Activated naive CD8-positive, alpha-beta T cell treated with anti-CD3 and anti-CD28 coated beads, Interleukin-2, amount 50 U/mL, for 24 hours (primary cell): ENCODE measurements at regions not wholly inside any gene's neighbourhood (a gene's known extent, or its start where the extent isn't known, plus 50 kb on each side); places are given as distances from the start of the nearest gene placed in this dataset.
A peak's percentile ranks its signal among the peaks of the same experiment; 100 is the strongest.
"Not testable (repeated sequence)": the region's sequence is repeated elsewhere in the genome, so short reads cannot be mapped to it uniquely, and the experiment has no call there.

Experiments
- ATAC-seq: fragments of 150-1000 bp; cut with Tn5 transposase; one replicate; pipeline ENCODE4 v1.10.0; 2021
- DNase-seq: peaks from one replicate; pipeline ENCODE4 v3.0.0; 2021
- H3K27ac Mint-ChIP-seq: one replicate; pipeline ENCODE4 v1.8.0; 2021; ENCODE audit warnings: mild to moderate bottlenecking, mixed read lengths
- H3K27me3 Mint-ChIP-seq: one replicate; pipeline ENCODE4 v1.8.0; 2021; ENCODE audit warnings: mixed read lengths
- H3K36me3 Mint-ChIP-seq: one replicate; pipeline ENCODE4 v1.8.0; 2021; ENCODE audit warnings: low read depth, mixed read lengths
- H3K4me1 Mint-ChIP-seq: one replicate; pipeline ENCODE4 v1.8.0; 2021; ENCODE audit warnings: mixed read lengths
- H3K4me3 Mint-ChIP-seq: one replicate; pipeline ENCODE4 v1.8.0; 2021; ENCODE audit warnings: mild to moderate bottlenecking, moderate library complexity, mixed read lengths
- H3K9me3 Mint-ChIP-seq: one replicate; pipeline ENCODE4 v1.8.0; 2021; ENCODE audit warnings: mixed read lengths

DNA sequence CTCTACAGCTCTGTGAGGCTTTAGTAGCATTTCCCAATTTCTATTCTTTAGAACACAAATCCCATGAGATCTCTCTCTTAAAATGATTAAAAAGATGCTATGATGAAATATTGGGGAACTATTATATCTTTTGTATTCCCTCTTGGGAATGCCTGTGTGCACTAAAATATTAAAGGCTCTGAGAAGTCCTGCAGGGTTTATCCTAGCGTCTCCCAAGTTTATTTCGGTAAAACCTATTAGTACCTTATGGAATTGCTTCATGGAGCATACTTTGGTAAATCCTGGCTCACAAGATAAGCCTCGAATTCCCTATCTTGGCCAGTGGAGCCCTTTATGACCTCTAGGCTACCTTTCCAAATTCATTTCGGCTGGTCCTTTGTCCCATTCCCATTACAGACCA is 306.8 kb downstream of the VRK1 start:
- no peak for DNase-seq
- Mint-ChIP-seq H3K4me1 (no peaks in the 10 kb centered on the region), H3K4me3 (no peak overlapping the region), H3K27me3 (peaks cover 6% of the 10 kb centered on the region), H3K36me3 (no peaks in the 10 kb centered on the region), H3K27ac (no peak overlapping the region), H3K9me3 (peaks cover 3% of the 10 kb centered on the region)
- no peak for ATAC-seq

DNA sequence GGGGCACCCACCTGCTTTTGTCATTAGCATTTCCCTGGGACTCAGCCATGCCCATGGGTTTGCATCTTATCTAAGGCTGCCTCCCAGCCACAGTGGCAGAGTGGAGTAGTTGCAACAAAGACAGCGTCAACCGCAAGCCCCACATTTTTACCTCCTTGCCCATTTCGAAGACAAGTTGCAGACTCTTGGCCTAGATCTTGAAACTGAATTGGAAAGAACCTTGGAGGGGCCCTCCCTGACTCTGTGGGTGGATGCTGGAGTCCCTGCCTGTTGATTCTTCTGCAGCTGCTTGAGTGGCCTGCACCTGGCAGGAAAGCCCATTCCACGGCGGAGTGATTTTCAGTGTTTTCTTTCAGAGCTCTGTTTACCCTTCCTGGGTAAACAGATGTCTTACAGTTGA is 309.0 kb downstream of the VRK1 start:
- DNase-seq = no peak
- H3K4me3 Mint-ChIP-seq = no peak overlapping the region
- H3K36me3 Mint-ChIP-seq = no peaks in the 10 kb centered on the region
- peaks cover 3% of the 10 kb centered on the region for H3K9me3 Mint-ChIP-seq
- no peaks in the 10 kb centered on the region for H3K4me1 Mint-ChIP-seq
- no peak for ATAC-seq
- H3K27ac Mint-ChIP-seq = no peak overlapping the region
- H3K27me3 Mint-ChIP-seq = peaks cover 6% of the 10 kb centered on the region

DNA sequence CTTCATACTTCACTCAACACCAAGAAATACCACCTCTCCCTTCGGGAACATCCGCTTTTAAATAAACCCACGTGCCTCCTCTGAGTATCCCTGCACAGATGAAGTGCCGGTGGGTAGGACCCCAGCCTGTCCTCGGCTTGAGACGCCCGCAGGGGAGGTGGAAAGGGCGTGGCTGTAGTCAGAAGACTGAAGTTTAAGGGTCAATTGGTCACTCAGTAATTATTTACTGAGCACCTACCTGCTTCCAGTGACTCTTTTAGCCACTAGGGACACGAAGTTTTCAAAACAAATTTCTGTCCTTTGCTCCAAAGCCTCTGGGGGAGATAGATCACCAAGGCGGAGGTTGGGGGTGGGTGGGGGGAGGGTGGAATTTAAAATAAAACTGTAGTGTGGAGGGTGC is 309.4 kb downstream of the VRK1 start:
- ATAC-seq (no peak), DNase-seq (no peak)
- H3K9me3 Mint-ChIP-seq = peaks cover 3% of the 10 kb centered on the region
- H3K4me1 Mint-ChIP-seq = no peaks in the 10 kb centered on the region
- no peak overlapping the region for H3K27ac Mint-ChIP-seq
- H3K36me3 Mint-ChIP-seq = no peaks in the 10 kb centered on the region
- peaks cover 6% of the 10 kb centered on the region for H3K27me3 Mint-ChIP-seq
- H3K4me3 Mint-ChIP-seq = no peak overlapping the region

DNA sequence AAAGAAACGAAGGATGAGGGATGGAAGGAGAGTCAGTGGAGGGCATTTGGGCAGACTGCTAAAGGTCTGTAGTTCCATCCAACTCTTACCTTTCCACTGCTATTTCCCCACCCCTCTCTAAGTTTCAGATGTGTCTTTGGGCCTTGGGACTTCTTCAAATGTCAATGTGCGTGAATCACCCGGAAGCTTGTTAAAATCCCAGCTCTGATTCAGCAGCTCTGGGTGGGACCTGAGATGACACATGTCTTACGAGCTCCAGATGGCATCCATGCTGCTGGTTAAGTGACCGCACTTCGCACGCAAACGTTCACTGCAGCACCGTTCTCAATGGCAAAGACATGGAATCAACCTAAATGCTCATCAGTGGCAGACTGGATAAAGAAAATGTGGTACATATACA is 309.9 kb downstream of the VRK1 start:
- Mint-ChIP-seq H3K4me1 (no peaks in the 10 kb centered on the region), H3K36me3 (no peaks in the 10 kb centered on the region), H3K27ac (no peak overlapping the region), H3K4me3 (no peak overlapping the region), H3K9me3 (peaks cover 3% of the 10 kb centered on the region), H3K27me3 (peaks cover 6% of the 10 kb centered on the region)
- no peak for DNase-seq
- no peak for ATAC-seq

DNA sequence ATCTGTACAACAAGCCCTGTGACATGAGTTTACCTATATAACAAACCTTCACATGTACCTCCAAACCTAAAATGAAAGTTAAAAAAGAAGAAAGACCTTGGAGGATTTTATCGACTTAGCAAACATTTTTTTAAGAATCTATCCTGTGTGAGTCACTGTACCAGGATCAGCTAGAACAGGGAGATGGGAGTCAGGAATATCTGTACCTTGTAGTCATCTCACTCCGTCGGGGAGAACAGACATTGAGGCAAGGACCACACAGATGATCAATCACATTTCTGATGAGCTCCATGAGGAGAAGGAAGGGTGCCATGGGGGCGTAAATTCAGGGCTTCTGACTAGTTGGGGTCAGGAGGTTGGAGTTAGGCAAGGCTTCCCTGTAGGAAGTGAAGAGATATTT is 310.6 kb downstream of the VRK1 start:
- H3K4me1 Mint-ChIP-seq = no peaks in the 10 kb centered on the region
- H3K9me3 Mint-ChIP-seq = peaks cover 3% of the 10 kb centered on the region
- ATAC-seq (no peak), DNase-seq (no peak)
- peaks cover 6% of the 10 kb centered on the region for H3K27me3 Mint-ChIP-seq
- H3K36me3 Mint-ChIP-seq = no peaks in the 10 kb centered on the region
- no peak overlapping the region for H3K4me3 Mint-ChIP-seq
- no peak overlapping the region for H3K27ac Mint-ChIP-seq

DNA sequence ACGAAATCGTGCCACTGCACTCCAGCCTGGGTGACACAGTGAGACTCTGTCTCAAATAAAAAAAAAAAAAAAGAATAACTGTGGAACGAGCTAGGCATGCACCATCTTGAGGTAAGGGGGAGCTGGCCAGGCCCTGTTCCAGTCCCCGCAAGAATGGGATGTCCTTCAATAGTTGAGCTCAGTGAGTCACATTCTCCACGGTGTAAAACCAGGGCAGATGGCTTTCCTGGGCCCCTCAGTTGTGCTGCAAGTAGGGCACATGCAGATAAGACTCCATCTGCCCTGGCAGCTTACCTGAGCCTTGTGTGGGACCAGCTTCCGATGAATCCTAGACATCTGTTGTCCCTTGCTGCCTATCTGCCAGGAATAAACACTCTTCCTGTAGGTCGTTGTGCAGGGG is 312.1 kb downstream of the VRK1 start:
- no peaks in the 10 kb centered on the region for H3K27me3 Mint-ChIP-seq
- DNase-seq (no peak), ATAC-seq (no peak)
- H3K4me3 Mint-ChIP-seq = no peak overlapping the region
- H3K4me1 Mint-ChIP-seq = no peaks in the 10 kb centered on the region
- no peak overlapping the region for H3K27ac Mint-ChIP-seq
- H3K36me3 Mint-ChIP-seq = no peaks in the 10 kb centered on the region
- peaks cover 3% of the 10 kb centered on the region for H3K9me3 Mint-ChIP-seq

DNA sequence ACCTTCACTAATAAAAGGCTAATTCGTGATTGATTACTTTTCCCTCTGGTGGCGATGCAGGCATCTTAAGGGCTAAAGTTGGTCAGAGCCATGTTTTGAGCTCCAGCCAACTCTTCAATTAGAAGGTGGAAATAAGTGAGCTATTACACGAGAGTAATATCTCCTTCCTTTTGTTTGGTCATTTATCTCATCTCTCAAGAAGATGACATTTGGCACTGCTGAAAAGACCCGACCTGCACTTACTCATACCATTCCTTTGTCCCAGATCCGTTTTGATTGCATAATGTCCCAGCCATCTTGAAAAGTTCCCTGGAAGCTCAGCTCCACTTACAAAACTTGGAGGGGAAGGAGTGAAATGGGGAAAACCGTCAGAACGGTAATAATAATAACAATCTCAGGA is 316.2 kb downstream of the VRK1 start:
- ATAC-seq (no peak), DNase-seq (no peak)
- H3K4me1 Mint-ChIP-seq = peaks cover 2% of the 10 kb centered on the region
- H3K27ac Mint-ChIP-seq = no peak overlapping the region
- no peak overlapping the region for H3K4me3 Mint-ChIP-seq
- H3K9me3 Mint-ChIP-seq = peaks cover 3% of the 10 kb centered on the region
- no peaks in the 10 kb centered on the region for H3K27me3 Mint-ChIP-seq
- H3K36me3 Mint-ChIP-seq = no peaks in the 10 kb centered on the region

DNA sequence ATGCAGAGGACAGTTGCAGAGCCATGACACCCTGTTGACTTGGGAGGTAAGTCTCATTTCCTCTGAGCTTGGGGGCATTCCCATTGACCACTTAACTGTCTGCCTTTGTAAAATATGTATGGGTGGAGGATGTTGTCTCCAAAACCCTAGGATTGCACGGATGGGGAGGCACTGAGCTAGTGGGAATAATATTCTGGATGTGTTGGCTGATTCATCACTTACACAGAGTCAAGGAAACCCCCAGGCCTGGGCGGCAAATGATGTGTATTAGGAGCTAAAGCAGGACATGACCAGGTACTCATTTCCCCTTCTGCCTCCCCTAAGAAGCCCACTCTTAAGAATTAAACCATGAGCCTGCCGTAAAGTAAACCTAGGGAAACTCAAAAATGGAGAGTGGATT is 319.4 kb downstream of the VRK1 start:
- Mint-ChIP-seq H3K4me3 (no peak overlapping the region), H3K36me3 (no peaks in the 10 kb centered on the region), H3K27me3 (no peaks in the 10 kb centered on the region), H3K27ac (no peak overlapping the region), H3K4me1 (peaks cover 20% of the 10 kb centered on the region), H3K9me3 (no peaks in the 10 kb centered on the region)
- DNase-seq (no peak), ATAC-seq (no peak)

DNA sequence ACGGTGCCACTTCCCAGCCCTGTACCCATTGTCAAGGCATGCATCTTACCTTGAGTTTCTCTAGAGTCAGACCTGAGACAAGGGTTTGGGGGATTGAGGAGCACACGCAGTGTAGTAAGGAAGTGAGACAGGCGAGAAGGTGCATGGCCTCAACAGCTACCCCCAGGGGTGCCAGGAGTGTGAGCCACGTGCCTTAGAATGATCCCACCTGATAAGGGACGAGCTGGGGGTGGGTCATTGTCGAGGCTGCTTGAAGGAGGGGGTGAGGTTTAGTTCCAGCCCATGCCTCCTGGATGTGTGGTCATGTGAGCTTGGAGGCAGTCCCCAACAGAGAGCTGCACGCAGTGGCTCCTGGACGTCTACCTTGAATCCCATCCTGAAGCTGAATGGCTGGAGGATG is 320.5 kb downstream of the VRK1 start:
- DNase-seq (no peak), ATAC-seq (no peak)
- no peak overlapping the region for H3K4me3 Mint-ChIP-seq
- peaks cover 20% of the 10 kb centered on the region for H3K4me1 Mint-ChIP-seq
- H3K27ac Mint-ChIP-seq = no peak overlapping the region
- H3K36me3 Mint-ChIP-seq = no peaks in the 10 kb centered on the region
- no peaks in the 10 kb centered on the region for H3K27me3 Mint-ChIP-seq
- no peaks in the 10 kb centered on the region for H3K9me3 Mint-ChIP-seq

DNA sequence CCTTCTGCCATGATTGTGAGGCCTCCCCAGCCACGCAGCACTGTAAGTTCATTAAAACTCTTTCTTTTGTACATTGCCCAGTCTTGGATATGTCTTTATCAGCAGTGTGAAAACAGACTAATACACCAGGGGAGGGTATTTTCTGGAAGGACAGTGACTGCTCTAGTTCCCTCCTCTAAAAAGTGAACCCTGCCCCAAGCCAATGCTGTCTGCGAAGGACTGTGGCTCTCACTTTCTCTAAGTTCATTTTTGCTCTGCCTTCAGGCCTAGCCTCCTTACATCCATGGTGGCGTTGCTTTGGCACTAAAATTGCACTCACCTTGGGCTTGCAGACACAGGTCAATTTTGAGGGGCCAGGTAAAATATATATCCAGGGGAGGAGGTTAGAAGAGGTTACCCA is 323.0 kb downstream of the VRK1 start:
- no peaks in the 10 kb centered on the region for H3K27me3 Mint-ChIP-seq
- H3K9me3 Mint-ChIP-seq = no peaks in the 10 kb centered on the region
- H3K36me3 Mint-ChIP-seq = no peaks in the 10 kb centered on the region

DNA sequence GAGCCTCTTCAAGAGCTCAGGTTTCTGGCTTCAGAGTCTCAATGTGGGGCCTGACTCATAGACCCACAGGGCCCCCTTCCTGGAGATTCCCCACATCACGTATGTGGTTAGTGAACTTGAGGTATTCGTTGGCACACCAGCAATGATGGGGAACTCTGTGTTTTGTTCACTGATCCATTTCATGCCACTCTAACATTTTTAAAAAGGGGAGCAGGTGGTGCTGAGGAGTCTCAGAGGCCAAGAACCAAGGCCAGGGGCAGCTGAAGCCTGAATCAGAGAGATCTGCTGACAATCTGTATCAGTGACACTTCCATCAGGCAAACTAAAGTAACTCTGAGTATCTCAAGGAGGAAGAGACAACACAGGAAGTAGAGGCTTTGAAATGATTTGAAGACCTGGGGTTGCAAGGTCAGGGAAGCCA is 323.4 kb downstream of the VRK1 start:
- peak; percentile 49 for DNase-seq
- Mint-ChIP-seq H3K4me1 (peaks cover 20% of the 10 kb centered on the region), H3K9me3 (no peaks in the 10 kb centered on the region), H3K27me3 (no peaks in the 10 kb centered on the region), H3K27ac (peak overlapping the region; percentile 81), H3K36me3 (no peaks in the 10 kb centered on the region), H3K4me3 (peak overlapping the region; percentile 58)
- peak; percentile 93 for ATAC-seq

More for the DNA sequence above, 323.0 kb downstream of the VRK1 start:
- H3K4me1 Mint-ChIP-seq = peaks cover 20% of the 10 kb centered on the region
- H3K4me3 Mint-ChIP-seq = peak overlapping the region; percentile 58
- H3K27ac Mint-ChIP-seq = peak overlapping the region; percentile 81
- ATAC-seq (peak; percentile 41), DNase-seq (no peak)

DNA sequence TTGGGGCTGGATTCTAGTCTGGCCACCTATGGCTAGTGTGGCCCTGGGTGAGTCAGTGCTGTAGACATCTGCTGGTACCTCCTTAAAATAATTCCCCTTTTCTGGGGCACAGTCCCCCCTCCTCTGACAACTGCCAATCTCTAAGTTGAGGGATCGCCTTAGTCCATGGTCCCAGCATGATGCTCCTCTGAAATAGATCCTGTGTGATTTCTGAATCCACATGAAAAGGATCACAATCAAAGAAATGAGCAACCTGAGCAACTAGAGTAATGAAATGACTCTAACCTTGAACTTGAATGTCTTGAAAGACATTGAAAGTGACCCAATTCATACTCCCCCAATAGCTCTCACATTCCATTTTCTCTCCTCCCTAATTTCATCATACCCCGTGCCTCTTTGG is 332.5 kb downstream of the VRK1 start:
- H3K4me3 Mint-ChIP-seq = no peak overlapping the region
- DNase-seq (no peak), ATAC-seq (no peak)
- H3K36me3 Mint-ChIP-seq = no peaks in the 10 kb centered on the region
- no peaks in the 10 kb centered on the region for H3K27me3 Mint-ChIP-seq
- no peaks in the 10 kb centered on the region for H3K4me1 Mint-ChIP-seq
- H3K27ac Mint-ChIP-seq = no peak overlapping the region
- H3K9me3 Mint-ChIP-seq = peaks cover 5% of the 10 kb centered on the region

DNA sequence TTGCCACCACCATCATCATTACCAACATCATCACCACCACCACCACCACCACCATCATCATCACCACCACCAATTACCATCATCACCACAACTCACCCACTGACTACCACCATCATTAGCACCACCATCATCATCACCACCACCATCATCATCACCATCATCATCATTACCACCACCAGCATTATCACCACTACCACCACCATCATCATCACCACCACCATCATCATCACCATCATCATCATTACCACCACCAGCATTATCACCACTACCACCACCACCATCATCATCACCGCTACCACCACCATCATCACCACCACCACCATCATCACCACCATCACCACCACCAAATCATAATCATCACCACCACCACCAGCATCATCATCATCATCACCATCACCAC is 338.7 kb downstream of the VRK1 start:
- peaks cover 24% of the 10 kb centered on the region for H3K9me3 Mint-ChIP-seq
- H3K27me3 Mint-ChIP-seq, H3K27ac Mint-ChIP-seq, DNase-seq, H3K36me3 Mint-ChIP-seq, ATAC-seq, H3K4me1 Mint-ChIP-seq, H3K4me3 Mint-ChIP-seq: not testable (repeated sequence)

DNA sequence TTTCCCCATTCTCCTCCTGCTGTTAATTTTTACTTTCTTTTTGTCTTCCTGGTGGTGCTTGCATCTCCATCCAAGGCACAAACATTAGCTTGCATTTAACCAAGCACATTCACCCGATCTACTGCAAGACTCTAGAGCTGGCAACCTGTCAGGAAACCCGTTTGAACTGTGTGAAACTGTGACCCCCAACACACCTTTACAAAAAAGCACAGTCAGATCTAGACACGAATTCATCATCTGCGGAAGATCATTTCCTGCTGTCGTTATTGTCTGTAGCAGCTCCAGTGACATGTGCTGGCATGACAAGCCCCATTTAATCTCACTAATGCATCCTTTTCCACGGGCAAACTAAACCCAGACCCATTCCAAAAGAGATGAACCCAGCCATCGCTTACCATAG is 340.5 kb downstream of the VRK1 start:
- Mint-ChIP-seq H3K27ac (no peak overlapping the region), H3K36me3 (no peaks in the 10 kb centered on the region), H3K9me3 (peaks cover 19% of the 10 kb centered on the region), H3K4me1 (no peaks in the 10 kb centered on the region), H3K27me3 (peaks cover 4% of the 10 kb centered on the region), H3K4me3 (no peak overlapping the region)
- ATAC-seq (no peak), DNase-seq (no peak)

DNA sequence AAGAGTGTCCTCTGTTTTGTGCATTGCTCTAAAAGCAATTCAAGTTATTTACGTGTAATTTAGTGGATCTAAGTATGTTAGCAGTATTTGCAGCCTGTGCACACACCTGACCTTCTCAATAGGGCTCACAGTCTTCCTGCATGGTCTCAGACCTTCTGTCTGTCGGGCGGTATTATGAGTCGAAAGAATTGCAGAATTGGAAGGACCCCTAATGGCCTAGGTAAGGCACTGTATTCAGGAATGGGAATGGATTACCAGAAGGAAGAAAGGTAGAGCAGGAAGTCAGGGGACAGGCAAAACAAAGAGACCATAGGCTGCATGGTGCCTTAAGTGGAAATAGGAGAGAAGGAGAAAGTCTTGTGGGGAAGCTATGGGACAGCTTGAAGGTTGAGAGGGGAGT is 341.6 kb downstream of the VRK1 start:
- ATAC-seq = no peak
- Mint-ChIP-seq H3K9me3 (peaks cover 19% of the 10 kb centered on the region), H3K4me1 (no peaks in the 10 kb centered on the region), H3K36me3 (no peaks in the 10 kb centered on the region), H3K27ac (no peak overlapping the region), H3K4me3 (no peak overlapping the region), H3K27me3 (peaks cover 4% of the 10 kb centered on the region)
- no peak for DNase-seq

DNA sequence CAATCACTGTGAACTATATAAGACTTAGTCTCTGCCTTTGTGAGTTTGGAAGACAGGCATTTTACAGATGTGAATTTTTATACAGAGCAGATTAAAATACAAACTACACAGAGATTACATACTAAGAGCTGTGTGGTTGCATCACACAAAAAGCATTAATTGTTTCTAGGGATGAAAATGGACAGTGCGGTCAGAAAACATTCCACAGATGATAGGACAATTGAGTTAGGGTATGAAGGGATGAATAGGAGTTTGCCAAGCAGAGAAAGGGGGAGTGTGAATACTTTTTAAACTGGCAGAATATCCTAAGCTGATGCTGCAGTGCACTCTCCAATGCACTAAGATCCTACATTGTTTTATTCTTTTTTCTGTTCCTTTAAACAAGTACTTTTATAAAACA is 345.8 kb downstream of the VRK1 start:
- no peak overlapping the region for H3K4me3 Mint-ChIP-seq
- DNase-seq (no peak), ATAC-seq (no peak)
- no peaks in the 10 kb centered on the region for H3K9me3 Mint-ChIP-seq
- no peaks in the 10 kb centered on the region for H3K36me3 Mint-ChIP-seq
- H3K27ac Mint-ChIP-seq = no peak overlapping the region
- no peaks in the 10 kb centered on the region for H3K4me1 Mint-ChIP-seq
- H3K27me3 Mint-ChIP-seq = no peaks in the 10 kb centered on the region
